IMR-90 (cell line): ENCODE measurements at regions not wholly inside any gene's neighbourhood (a gene's known extent, or its start where the extent isn't known, plus 50 kb on each side); places are given as distances from the start of the nearest gene placed in this dataset.

ENCODE experiments used
- ATAC-seq: fragments of 200-7000 bp; cut with Tn5 transposase; 2 replicates; pipeline ENCODE4 v1.9.1; 2020; ENCODE audit warnings: low read depth, mild to moderate bottlenecking, moderate library complexity
- BruUV-seq: library from RNA; stranded (reverse); fragments of 400-500 nt; replicated peaks from 2 replicates; lab custom pipeline; 2021; lab: Mats Ljungman, UMichigan
- CTCF ChIA-PET: fragments of 300-600 bp; formaldehyde crosslinking; extraction: SDS; loops from one replicate; lab custom pipeline; 2021; ENCODE audit warnings: antibody characterized with exemption; lab: Yijun Ruan, JAX
- POLR2A ChIA-PET: fragments of 300-600 bp; sonication (Branson Sonifier 250); formaldehyde crosslinking; loops from one replicate; lab custom pipeline; 2022; ENCODE audit warnings: antibody characterized with exemption; ENCODE audit not compliant: unreplicated experiment; lab: Charles Lee
- DNase-seq: peaks from one replicate; pipeline ENCODE4 v3.0.0; 2013
- H2AFZ ChIP-seq: replicated peaks from 2 replicates; pipeline ENCODE3; 2013; ENCODE audit warnings: low read length, mild to moderate bottlenecking; ENCODE audit not compliant: poor library complexity
- H2AK5ac ChIP-seq: 2 replicates; pipeline ENCODE4 v1.6.1; 2013; ENCODE audit warnings: low read depth, low read length, inconsistent platforms
- H2AK9ac ChIP-seq: replicated peaks from 2 replicates; pipeline ENCODE3; 2013; ENCODE audit warnings: mild to moderate bottlenecking, low read depth, low read length, moderate library complexity; ENCODE audit not compliant: poor library complexity
- H2BK120ac ChIP-seq: 2 replicates; pipeline ENCODE4 v1.6.1; 2013; ENCODE audit warnings: low read depth, low read length, inconsistent platforms
- H2BK15ac ChIP-seq: 3 replicates; pipeline ENCODE4 v1.6.1; 2013; ENCODE audit warnings: low read depth, low read length, inconsistent platforms
- H2BK20ac ChIP-seq: 2 replicates; pipeline ENCODE4 v1.6.1; 2013; ENCODE audit warnings: low read depth, mild to moderate bottlenecking, inconsistent platforms, low read length, moderate library complexity
- H2BK5ac ChIP-seq: 2 replicates; pipeline ENCODE4 v1.6.1; 2013; ENCODE audit warnings: mild to moderate bottlenecking, low read depth, low read length, inconsistent platforms; ENCODE audit not compliant: poor library complexity, severe bottlenecking
- H3K14ac ChIP-seq: replicated peaks from 2 replicates; pipeline ENCODE4 v1.6.1; 2013; ENCODE audit warnings: low read depth, low read length, inconsistent platforms
- H3K18ac ChIP-seq: 2 replicates; pipeline ENCODE4 v1.6.1; 2013; ENCODE audit warnings: low read depth, low read length, control low read depth
- H3K23ac ChIP-seq: 2 replicates; pipeline ENCODE4 v1.6.1; 2013; ENCODE audit warnings: low read depth, low read length, inconsistent platforms
- H3K27ac ChIP-seq: 2 replicates; pipeline ENCODE4 v1.5.1; 2013; ENCODE audit warnings: mild to moderate bottlenecking, control low read depth, low read length; ENCODE audit not compliant: insufficient read depth
- H3K27me3 ChIP-seq: 2 replicates; pipeline ENCODE4 v1.6.1; 2013; ENCODE audit warnings: low read length; ENCODE audit not compliant: control insufficient read depth, insufficient read depth
- H3K36me3 ChIP-seq: 2 replicates; pipeline ENCODE4 v1.6.1; 2013; ENCODE audit warnings: low read length, mixed read lengths; ENCODE audit not compliant: control insufficient read depth, insufficient read depth
- H3K4ac ChIP-seq: 2 replicates; pipeline ENCODE4 v1.6.1; 2013; ENCODE audit warnings: low read depth, low read length, inconsistent platforms
- H3K4me1 ChIP-seq: 2 replicates; pipeline ENCODE4 v1.6.1; 2013; ENCODE audit warnings: low read length, mixed read lengths; ENCODE audit not compliant: control insufficient read depth, insufficient read depth
- H3K4me2 ChIP-seq: 2 replicates; pipeline ENCODE4 v1.6.1; 2013; ENCODE audit warnings: low read depth, mild to moderate bottlenecking, control low read depth, low read length, moderate library complexity
- H3K4me3 ChIP-seq: 2 replicates; pipeline ENCODE4 v1.5.1; 2013; ENCODE audit warnings: low read depth, mild to moderate bottlenecking, control low read depth, low read length, moderate library complexity; ENCODE audit not compliant: insufficient read depth
- H3K56ac ChIP-seq: 2 replicates; pipeline ENCODE4 v1.6.1; 2013; ENCODE audit warnings: low read length, inconsistent platforms; ENCODE audit not compliant: insufficient read depth; ENCODE audit errors: extremely low read depth
- H3K79me1 ChIP-seq, 2 experiments: 2 replicates each; pipeline ENCODE4 v1.6.1; 2013; ENCODE audit warnings: low read length in 2 of 2, inconsistent platforms in 1 of 2, low read depth in 1 of 2
- H3K9ac ChIP-seq: 2 replicates; pipeline ENCODE4 v1.6.1; 2013; ENCODE audit warnings: low read depth, low read length, control low read depth
- H3K9me1 ChIP-seq: 2 replicates; pipeline ENCODE4 v1.6.1; 2013; ENCODE audit warnings: low read length, inconsistent platforms; ENCODE audit not compliant: insufficient read depth
- H3K9me3 ChIP-seq: 2 replicates; pipeline ENCODE4 v1.6.1; 2013; ENCODE audit warnings: low read length; ENCODE audit not compliant: control insufficient read depth, insufficient read depth
- H4K20me1 ChIP-seq: 2 replicates; pipeline ENCODE4 v1.6.1; 2013; ENCODE audit warnings: low read length, inconsistent platforms; ENCODE audit not compliant: insufficient read depth
- H4K5ac ChIP-seq: 2 replicates; pipeline ENCODE4 v1.6.1; 2013; ENCODE audit warnings: mild to moderate bottlenecking, low read depth, low read length, control low read depth
- H4K8ac ChIP-seq, 2 experiments: 2 replicates each; pipeline ENCODE4 v1.6.1; 2013; ENCODE audit warnings: low read depth in 2 of 2, low read length in 2 of 2, control low read depth in 1 of 2, inconsistent platforms in 1 of 2
- H4K91ac ChIP-seq: 2 replicates; pipeline ENCODE4 v1.6.1; 2013; ENCODE audit warnings: low read depth, low read length, inconsistent platforms; ENCODE audit not compliant: insufficient read depth
- BHLHE40 ChIP-seq: fragments of 150-350 bp; IDR thresholded peaks from 2 replicates; pipeline ENCODE4 v1.6.1; 2016; ENCODE audit warnings: mild to moderate bottlenecking, low read depth, low read length
- CEBPB ChIP-seq: IDR thresholded peaks from 2 replicates; pipeline ENCODE4 v1.6.1; 2012; ENCODE audit warnings: low read depth, low read length, improper control_type of control experiment
- CHD1 ChIP-seq: IDR thresholded peaks from 2 replicates; pipeline ENCODE4 v1.6.1; 2012; ENCODE audit warnings: low read depth, low read length, improper control_type of control experiment
- FOS ChIP-seq: fragments of 150-350 bp; IDR thresholded peaks from 2 replicates; pipeline ENCODE4 v1.6.1; 2016; ENCODE audit warnings: low read depth, low read length
- MAFK ChIP-seq: IDR thresholded peaks from 2 replicates; pipeline ENCODE4 v1.6.1; 2012; ENCODE audit warnings: low read depth, low read length, improper control_type of control experiment
- MXI1 ChIP-seq: IDR thresholded peaks from 2 replicates; pipeline ENCODE4 v1.6.1; 2012; ENCODE audit warnings: low read depth, mild to moderate bottlenecking, low read length, moderate library complexity, borderline replicate concordance
- POLR2A ChIP-seq: IDR thresholded peaks from 2 replicates; pipeline ENCODE4 v1.6.1; 2012; ENCODE audit warnings: mild to moderate bottlenecking, low read depth, low read length
- USF2 ChIP-seq: fragments of 150-350 bp; IDR thresholded peaks from 2 replicates; pipeline ENCODE4 v1.6.1; 2017; ENCODE audit warnings: mild to moderate bottlenecking, antibody characterized with exemption, low read length, low read depth
- WGBS, 2 experiments: methylation state at CpG; one replicate each; pipeline versions ENCODE4 v1.1.5 to v1.1.7; 2013; ENCODE audit warnings: missing lambda C conversion rate in 2 of 2; ENCODE audit not compliant: insufficient read length in 1 of 2; ENCODE audit errors: extremely low coverage in 2 of 2; 5-methylcytosine and 5-hydroxymethylcytosine counted together
- dilution Hi-C: fragments of 300-500 bp; cut with HindIII; formaldehyde crosslinking; loops from one replicate; pipeline ENCODE4 v1.14.3; 2018; ENCODE audit warnings: low sequenced_read_pairs; ENCODE audit not compliant: unreplicated experiment
- in situ Hi-C: fragments of 300-500 bp; cut with MboI; formaldehyde crosslinking; loops from 3 replicates; pipeline ENCODE4 v1.14.3; 2019; ENCODE audit warnings: low sequenced_read_pairs, inconsistent platforms, mixed read lengths
- intact Hi-C: fragments of 100-400 bp; cut with micrococcal nuclease; formaldehyde crosslinking; loops from 2 replicates; pipeline ENCODE4 v1.10.0; 2022

GRCh38 chr4:159541143-159541542 is 438.3 kb downstream of the RAPGEF2 start:
- dilution Hi-C loops: no loop called here
- no CpG with 5 or more reads among the region's 2 CpGs for WGBS, 2 experiments
- no peak overlapping the region for H3K18ac ChIP-seq
- no peaks in the 10 kb centered on the region for H3K79me1 ChIP-seq
- no peak overlapping the region for H4K8ac ChIP-seq
- H3K27me3 ChIP-seq: no peaks in the 10 kb centered on the region
- ChIA-PET CTCF (no interaction called here), POLR2A (no interaction called here)
- no peaks in the 10 kb centered on the region for H3K4me1 ChIP-seq
- no peak overlapping the region for H3K9ac ChIP-seq
- no peak overlapping the region for H2BK120ac ChIP-seq
- H3K23ac ChIP-seq: no peak overlapping the region
- no peak overlapping the region for H3K27ac ChIP-seq
- DNase-seq: no peak
- no peak overlapping the region for H2AFZ ChIP-seq
- no TSS peak for BruUV-seq
- intact Hi-C loops: no loop called here
- ATAC-seq: no peak
- no peaks in the 10 kb centered on the region for H3K9me1 ChIP-seq
- no peak overlapping the region for H3K56ac ChIP-seq
- H2BK5ac ChIP-seq: no peak overlapping the region
- H2AK5ac ChIP-seq: no peak overlapping the region
- H2AK9ac ChIP-seq: no peak overlapping the region
- no peak overlapping the region for H3K4me2 ChIP-seq
- H3K9me3 ChIP-seq: no peaks in the 10 kb centered on the region
- no peak overlapping the region for H2BK15ac ChIP-seq
- in situ Hi-C loops: no loop called here
- H3K36me3 ChIP-seq: no peaks in the 10 kb centered on the region
- H2BK20ac ChIP-seq: no peak overlapping the region
- H3K14ac ChIP-seq: no peak overlapping the region
- no peaks in the 10 kb centered on the region for H4K20me1 ChIP-seq
- H4K5ac ChIP-seq: no peak overlapping the region
- no peak overlapping the region for H3K4ac ChIP-seq
- no peak for TF ChIP-seq CEBPB
- TF ChIP-seq BHLHE40: no peak
- TF ChIP-seq USF2: no peak
- TF ChIP-seq FOS: no peak
- TF ChIP-seq MXI1: no peak
- no peak for TF ChIP-seq MAFK
- TF ChIP-seq POLR2A: no peak
- TF ChIP-seq CHD1: no peak
- H4K91ac ChIP-seq: no peak overlapping the region
- no peak overlapping the region for H3K4me3 ChIP-seq
